ENCODE measurements at regions not wholly inside any gene's neighbourhood (a gene's known extent, or its start where the extent isn't known, plus 50 kb on each side); places are given as distances from the start of the nearest gene placed in this dataset.

GRCh38 chr10:31098046-31098445 lies 66.4 kb upstream of the ZNF438 start:
- DNase-seq (ENCODE audit: insufficient read length, low spot score) (no peak), FAIRE-seq (no peak)
- no peak for TF ChIP-seq CTCF (IDR thresholded peaks at IDR 0.05; ENCODE audit: insufficient read depth, missing control alignments)

GRCh38 chr10:31099094-31099493 lies 67.4 kb upstream of the ZNF438 start:
- no peak for TF ChIP-seq CTCF (IDR thresholded peaks at IDR 0.05; ENCODE audit: insufficient read depth, missing control alignments)
- FAIRE-seq (no peak), DNase-seq (ENCODE audit: insufficient read length, low spot score) (no peak)

GRCh38 chr10:31099664-31100063 lies 68.0 kb upstream of the ZNF438 start:
- FAIRE-seq, result no peak
- TF ChIP-seq CTCF (IDR thresholded peaks at IDR 0.05; ENCODE audit: insufficient read depth, missing control alignments), result no peak
- no peak for DNase-seq (ENCODE audit: insufficient read length, low spot score)

- FAIRE-seq (no peak), DNase-seq (ENCODE audit: insufficient read length, low spot score) (no peak)
- TF ChIP-seq CTCF (IDR thresholded peaks at IDR 0.05; ENCODE audit: insufficient read depth, missing control alignments), result no peak
These were observed 68.5 kb upstream of the ZNF438 start for GRCh38 chr10:31100115-31100601.

- FAIRE-seq (no peak), DNase-seq (ENCODE audit: insufficient read length, low spot score) (no peak)
- no peak for TF ChIP-seq CTCF (IDR thresholded peaks at IDR 0.05; ENCODE audit: insufficient read depth, missing control alignments)
These were observed 69.0 kb upstream of the ZNF438 start for GRCh38 chr10:31100662-31101061.

GRCh38 chr10:31101123-31101522 lies 69.5 kb upstream of the ZNF438 start:
- DNase-seq (ENCODE audit: insufficient read length, low spot score), result no peak
- FAIRE-seq, result no peak
- no peak for TF ChIP-seq CTCF (IDR thresholded peaks at IDR 0.05; ENCODE audit: insufficient read depth, missing control alignments)

- no peak for FAIRE-seq
These were observed 70.8 kb upstream of the ZNF438 start for GRCh38 chr10:31102421-31102820.

More at GRCh38 chr10:31102421-31102820, 70.8 kb upstream of the ZNF438 start:
- TF ChIP-seq CTCF (IDR thresholded peaks at IDR 0.05; ENCODE audit: insufficient read depth, missing control alignments), result no peak
- DNase-seq (ENCODE audit: insufficient read length, low spot score), result no peak
